Stimulated activated CD4-positive, alpha-beta T cell treated with anti-CD3 and anti-CD28 coated beads, Interleukin-4, amount 100 ng/mL, for 24 hours (primary cell): ENCODE measurements at regions not wholly inside any gene's neighbourhood (a gene's known extent, or its start where the extent isn't known, plus 50 kb on each side); places are given as distances from the start of the nearest gene placed in this dataset.
"Not testable (repeated sequence)": the region's sequence is repeated elsewhere in the genome, so short reads cannot be mapped to it uniquely, and the experiment has no call there.

ENCODE experiments used
- DNase-seq: peaks from one replicate; pipeline ENCODE4 v3.0.0-alpha.2; 2020

- DNase-seq: no peak
These were observed 141.9 kb downstream of the MID1IP1 start for GRCh38 chrX:38943120-38943519.

- DNase-seq: no peak
These were observed 146.8 kb downstream of the MID1IP1 start for GRCh38 chrX:38948046-38948445.

GRCh38 chrX:38954520-38954919 is 153.3 kb downstream of the MID1IP1 start:
- no peak for DNase-seq

- no peak for DNase-seq
These were observed 158.5 kb downstream of the MID1IP1 start for GRCh38 chrX:38959736-38960135.

- no peak for DNase-seq
These were observed 158.9 kb downstream of the MID1IP1 start for GRCh38 chrX:38960137-38960536.

- no peak for DNase-seq
These were observed 160.7 kb downstream of the MID1IP1 start for GRCh38 chrX:38961936-38962335.

GRCh38 chrX:38963244-38963643 is 162.0 kb downstream of the MID1IP1 start:
- DNase-seq: not testable (repeated sequence)

GRCh38 chrX:38965888-38966287 is 164.6 kb downstream of the MID1IP1 start:
- no peak for DNase-seq

GRCh38 chrX:38968344-38969216 is 167.3 kb downstream of the MID1IP1 start:
- DNase-seq: no peak

- no peak for DNase-seq
These were observed 168.8 kb downstream of the MID1IP1 start for GRCh38 chrX:38970074-38970473.

GRCh38 chrX:38970845-38971244 is 169.6 kb downstream of the MID1IP1 start:
- DNase-seq: peak; percentile 6

GRCh38 chrX:38973322-38973721 is 172.1 kb downstream of the MID1IP1 start:
- no peak for DNase-seq

- no peak for DNase-seq
These were observed 173.3 kb downstream of the MID1IP1 start for GRCh38 chrX:38974542-38974941.

- DNase-seq: no peak
These were observed 174.2 kb downstream of the MID1IP1 start for GRCh38 chrX:38975368-38975942.

- DNase-seq: no peak
These were observed 181.1 kb downstream of the MID1IP1 start for GRCh38 chrX:38982370-38982769.

GRCh38 chrX:38982843-38983242 is 181.6 kb downstream of the MID1IP1 start:
- no peak for DNase-seq

GRCh38 chrX:38985375-38985774 is 184.1 kb downstream of the MID1IP1 start:
- DNase-seq: no peak

GRCh38 chrX:38985945-38986344 is 184.7 kb downstream of the MID1IP1 start:
- no peak for DNase-seq

GRCh38 chrX:38986586-38986985 is 185.3 kb downstream of the MID1IP1 start:
- no peak for DNase-seq

GRCh38 chrX:38987198-38987651 is 186.0 kb downstream of the MID1IP1 start:
- DNase-seq: no peak

GRCh38 chrX:38988301-38988700 is 187.0 kb downstream of the MID1IP1 start:
- no peak for DNase-seq

- no peak for DNase-seq
These were observed 187.8 kb downstream of the MID1IP1 start for GRCh38 chrX:38989076-38989475.

GRCh38 chrX:38991656-38992440 is 190.6 kb downstream of the MID1IP1 start:
- no peak for DNase-seq
